ENCODE measurements at regions not wholly inside any gene's neighbourhood (a gene's known extent, or its start where the extent isn't known, plus 50 kb on each side); places are given as distances from the start of the nearest gene placed in this dataset.

DNA sequence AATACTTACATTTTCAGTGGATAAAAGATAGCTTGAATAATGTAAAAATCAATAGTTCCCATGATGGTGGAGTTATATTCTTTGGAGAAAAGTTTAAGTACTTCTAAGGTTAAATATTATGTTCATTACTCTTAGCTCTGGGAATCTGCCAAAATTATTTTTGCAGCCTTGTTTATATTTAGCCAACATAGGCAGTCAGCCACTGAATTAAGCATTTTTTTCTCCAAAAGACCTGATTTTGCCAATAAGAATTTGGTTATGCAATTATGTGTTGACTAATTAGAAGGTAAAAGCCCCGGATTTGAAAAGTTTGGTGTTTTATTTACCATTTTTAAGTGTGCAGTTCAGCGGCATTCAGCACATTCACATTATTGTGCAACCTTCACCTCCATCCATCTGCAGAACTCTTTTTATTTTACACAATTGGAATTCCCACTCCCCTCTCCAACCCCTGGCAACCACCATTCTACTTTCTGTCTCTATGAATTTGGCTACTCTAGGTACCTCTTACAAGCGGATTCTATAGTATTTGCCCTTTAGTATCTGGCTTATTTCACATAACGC lies 90.1 kb upstream of the C1QTNF9B start:
- Histone ChIP-seq H3K36me3 (ENCODE audit: control insufficient read depth, insufficient read depth, low read length) (no peaks in the 10 kb centered on the region), H3K4me1 (ENCODE audit: control insufficient read depth, insufficient read depth, low read length) (no peaks in the 10 kb centered on the region), H3K4me3 (ENCODE audit: low read length) (no peak overlapping the region), H3K27ac (ENCODE audit: low read length) (no peak overlapping the region), H3K27me3 (ENCODE audit: control insufficient read depth, insufficient read depth, low read length) (no peaks in the 10 kb centered on the region), H3K9me3 (ENCODE audit: control insufficient read depth, insufficient read depth, low read length) (no peaks in the 10 kb centered on the region)
- intact Hi-C loops (cut with micrococcal nuclease) = no loop called here
- 98% methylated on average over 3 of the region's 4 CpGs for WGBS (ENCODE audit: insufficient coverage)
- DNase-seq (no peak), ATAC-seq (no peak)
- no peaks in the 10 kb centered on the region for H3K36me3 Mint-ChIP-seq
- H3K4me3 Mint-ChIP-seq = no peak overlapping the region
- no peak overlapping the region for H3K27ac Mint-ChIP-seq
- H3K9me3 Mint-ChIP-seq = no peaks in the 10 kb centered on the region
- TF ChIP-seq, protein P1, sequence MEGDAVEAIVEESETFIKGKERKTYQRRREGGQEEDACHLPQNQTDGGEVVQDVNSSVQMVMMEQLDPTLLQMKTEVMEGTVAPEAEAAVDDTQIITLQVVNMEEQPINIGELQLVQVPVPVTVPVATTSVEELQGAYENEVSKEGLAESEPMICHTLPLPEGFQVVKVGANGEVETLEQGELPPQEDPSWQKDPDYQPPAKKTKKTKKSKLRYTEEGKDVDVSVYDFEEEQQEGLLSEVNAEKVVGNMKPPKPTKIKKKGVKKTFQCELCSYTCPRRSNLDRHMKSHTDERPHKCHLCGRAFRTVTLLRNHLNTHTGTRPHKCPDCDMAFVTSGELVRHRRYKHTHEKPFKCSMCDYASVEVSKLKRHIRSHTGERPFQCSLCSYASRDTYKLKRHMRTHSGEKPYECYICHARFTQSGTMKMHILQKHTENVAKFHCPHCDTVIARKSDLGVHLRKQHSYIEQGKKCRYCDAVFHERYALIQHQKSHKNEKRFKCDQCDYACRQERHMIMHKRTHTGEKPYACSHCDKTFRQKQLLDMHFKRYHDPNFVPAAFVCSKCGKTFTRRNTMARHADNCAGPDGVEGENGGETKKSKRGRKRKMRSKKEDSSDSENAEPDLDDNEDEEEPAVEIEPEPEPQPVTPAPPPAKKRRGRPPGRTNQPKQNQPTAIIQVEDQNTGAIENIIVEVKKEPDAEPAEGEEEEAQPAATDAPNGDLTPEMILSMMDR (IDR thresholded peaks at IDR 0.05) = no peak
- peaks cover 15 to 32% of the 10 kb centered on the region in 2 donors for H3K27me3 Mint-ChIP-seq (ENCODE audit: low read depth in 2 of 2)
- H3K4me1 Mint-ChIP-seq = no peaks in the 10 kb centered on the region

DNA sequence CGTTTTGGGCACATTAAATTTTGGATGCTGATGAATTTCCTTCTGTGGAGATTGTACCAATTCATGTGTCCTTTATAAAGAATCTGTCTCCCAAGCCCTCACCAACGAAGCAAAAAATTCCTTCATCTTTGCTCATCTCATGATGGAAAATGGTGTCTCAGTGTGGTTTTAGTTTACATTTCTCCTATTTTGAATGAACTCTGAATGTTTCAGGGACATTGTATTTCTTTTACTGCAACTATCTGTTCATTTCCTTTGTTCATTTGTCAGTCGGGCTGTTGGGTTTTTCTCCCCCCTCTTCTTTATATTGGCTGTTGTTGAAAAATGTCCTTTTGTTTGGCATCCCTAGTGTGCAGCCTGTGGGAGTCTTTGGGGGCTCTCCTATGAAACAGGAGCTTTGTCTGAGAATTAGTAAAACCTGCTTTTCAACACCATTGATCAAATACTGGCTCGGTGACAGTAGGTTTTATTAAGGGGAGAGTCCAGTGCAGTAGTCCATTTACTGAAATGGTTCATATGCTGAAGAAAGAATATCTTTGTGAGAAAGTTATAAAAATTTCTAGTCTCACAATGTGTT lies 91.3 kb upstream of the C1QTNF9B start:
- intact Hi-C loops (cut with micrococcal nuclease) = no loop called here
- H3K4me3 ChIP-seq (ENCODE audit: low read length) = no peak overlapping the region
- DNase-seq (no peak), ATAC-seq (no peak)
- no peaks in the 10 kb centered on the region for H3K27me3 ChIP-seq (ENCODE audit: control insufficient read depth, insufficient read depth, low read length)
- H3K9me3 ChIP-seq (ENCODE audit: control insufficient read depth, insufficient read depth, low read length) = no peaks in the 10 kb centered on the region
- H3K27ac ChIP-seq (ENCODE audit: low read length) = no peak overlapping the region
- H3K4me3 Mint-ChIP-seq = no peak overlapping the region
- TF ChIP-seq, protein P1 (IDR thresholded peaks at IDR 0.05) = no peak
- H3K4me1 ChIP-seq (ENCODE audit: control insufficient read depth, insufficient read depth, low read length) = no peaks in the 10 kb centered on the region
- H3K36me3 Mint-ChIP-seq = no peaks in the 10 kb centered on the region
- peaks cover 15 to 32% of the 10 kb centered on the region in 2 donors for H3K27me3 Mint-ChIP-seq (ENCODE audit: low read depth in 2 of 2)
- H3K27ac Mint-ChIP-seq = no peak overlapping the region
- 87% methylated on average over 3 of the region's 4 CpGs for WGBS (ENCODE audit: insufficient coverage)
- H3K36me3 ChIP-seq (ENCODE audit: control insufficient read depth, insufficient read depth, low read length) = no peaks in the 10 kb centered on the region
- no peaks in the 10 kb centered on the region for H3K9me3 Mint-ChIP-seq
- H3K4me1 Mint-ChIP-seq = no peaks in the 10 kb centered on the region

DNA sequence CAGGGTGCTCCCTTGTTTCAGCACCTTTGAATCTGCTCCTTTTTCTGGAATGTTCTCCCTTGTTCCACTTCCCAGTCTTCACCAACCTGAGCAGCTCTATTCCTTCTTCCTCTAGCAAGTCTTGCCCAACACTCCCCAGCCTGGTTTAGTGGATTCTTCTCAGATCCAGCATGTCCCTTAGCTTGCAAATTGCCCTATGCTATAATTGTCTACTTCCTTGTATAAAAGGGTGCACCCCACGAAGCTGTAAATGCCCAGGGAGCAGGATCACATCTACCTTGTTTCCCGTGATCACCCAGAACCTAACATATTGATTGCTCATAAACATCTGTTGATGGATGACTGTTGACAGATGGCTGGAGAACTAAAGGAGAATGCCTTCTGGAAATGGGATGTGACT lies 93.2 kb upstream of the C1QTNF9B start:
- peaks cover 2 to 3% of the 10 kb centered on the region in 2 donors for H3K4me1 Mint-ChIP-seq
- no peak overlapping the region for H3K4me3 Mint-ChIP-seq
- H3K36me3 ChIP-seq (ENCODE audit: control insufficient read depth, insufficient read depth, low read length) = no peaks in the 10 kb centered on the region
- no peaks in the 10 kb centered on the region for H3K27me3 ChIP-seq (ENCODE audit: control insufficient read depth, insufficient read depth, low read length)
- no peaks in the 10 kb centered on the region for H3K9me3 Mint-ChIP-seq
- intact Hi-C loops (cut with micrococcal nuclease) = no loop called here
- H3K9me3 ChIP-seq (ENCODE audit: control insufficient read depth, insufficient read depth, low read length) = no peaks in the 10 kb centered on the region
- H3K27ac Mint-ChIP-seq = no peak overlapping the region
- H3K36me3 Mint-ChIP-seq = no peaks in the 10 kb centered on the region
- ATAC-seq = no peak
- no peak overlapping the region for H3K27ac ChIP-seq (ENCODE audit: low read length)
- no CpG with 5 or more reads among the region's 2 CpGs for WGBS (ENCODE audit: insufficient coverage)
- peaks cover 18 to 26% of the 10 kb centered on the region in 2 donors for H3K27me3 Mint-ChIP-seq (ENCODE audit: low read depth in 2 of 2)
- no peak for DNase-seq
- TF ChIP-seq, protein P1 (IDR thresholded peaks at IDR 0.05) = no peak
- no peaks in the 10 kb centered on the region for H3K4me1 ChIP-seq (ENCODE audit: control insufficient read depth, insufficient read depth, low read length)
- H3K4me3 ChIP-seq (ENCODE audit: low read length) = no peak overlapping the region

DNA sequence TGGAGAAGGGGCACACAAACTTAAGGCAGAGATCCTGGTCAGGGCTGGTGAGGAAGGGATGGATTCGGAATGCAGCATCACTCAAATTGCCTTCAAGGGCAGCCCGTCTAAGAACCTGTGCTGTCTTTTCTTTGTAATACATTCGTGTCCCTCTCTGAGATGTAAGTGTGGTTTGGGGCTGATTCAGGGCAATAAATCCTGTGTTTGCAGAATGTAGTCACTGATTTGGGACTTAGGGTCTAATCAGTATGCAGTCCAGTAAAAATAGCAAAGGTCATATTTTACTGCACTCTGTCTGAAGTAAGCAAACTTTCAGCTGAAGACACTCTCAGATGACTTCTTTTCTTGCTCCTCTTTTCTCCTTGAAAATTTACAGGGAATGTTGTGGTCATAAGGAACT lies 93.8 kb upstream of the C1QTNF9B start:
- no peak overlapping the region for H3K27ac Mint-ChIP-seq

More for the DNA sequence above, 93.8 kb upstream of the C1QTNF9B start:
- ATAC-seq (no peak), DNase-seq (no peak)
- intact Hi-C loops (cut with micrococcal nuclease) = no loop called here
- H3K36me3 Mint-ChIP-seq = no peaks in the 10 kb centered on the region
- H3K4me3 Mint-ChIP-seq = no peak overlapping the region
- WGBS (ENCODE audit: insufficient coverage) = 79% methylated on average over 3 of the region's 3 CpGs
- peaks cover 15 to 19% of the 10 kb centered on the region in 2 donors for H3K27me3 Mint-ChIP-seq (ENCODE audit: low read depth in 2 of 2)
- no peaks in the 10 kb centered on the region for H3K9me3 Mint-ChIP-seq
- peaks cover 6 to 9% of the 10 kb centered on the region in 2 donors for H3K4me1 Mint-ChIP-seq
- peaks cover 2% of the 10 kb centered on the region for H3K4me1 ChIP-seq (ENCODE audit: control insufficient read depth, insufficient read depth, low read length)
- no peak overlapping the region for H3K27ac ChIP-seq (ENCODE audit: low read length)
- no peaks in the 10 kb centered on the region for H3K9me3 ChIP-seq (ENCODE audit: control insufficient read depth, insufficient read depth, low read length)
- H3K4me3 ChIP-seq (ENCODE audit: low read length) = no peak overlapping the region
- TF ChIP-seq, protein P1 (IDR thresholded peaks at IDR 0.05) = no peak
- no peaks in the 10 kb centered on the region for H3K36me3 ChIP-seq (ENCODE audit: control insufficient read depth, insufficient read depth, low read length)
- H3K27me3 ChIP-seq (ENCODE audit: control insufficient read depth, insufficient read depth, low read length) = no peaks in the 10 kb centered on the region
